CD14-positive monocyte (primary cell): ENCODE measurements at regions not wholly inside any gene's neighbourhood (a gene's known extent, or its start where the extent isn't known, plus 50 kb on each side); places are given as distances from the start of the nearest gene placed in this dataset.

Experiments used
- DNase-seq, 3 donors: peaks; one replicate each; pipeline ENCODE4 v3.0.0-alpha.2; 2011 to 2022
- H2AFZ ChIP-seq: 2 replicates; pipeline ENCODE4 v1.6.0; 2012; ENCODE audit warnings: mild to moderate bottlenecking, low read depth, low read length, inconsistent platforms; ENCODE audit not compliant: insufficient read depth, poor library complexity, severe bottlenecking
- H3K27ac ChIP-seq, 2 donors: 1 replicate in 1 of 2; 2 replicates in 1 of 2; pipeline ENCODE4 v1.5.1; 2012 to 2013; ENCODE audit warnings: low read length in 2 of 2, control low read depth in 1 of 2, inconsistent platforms in 1 of 2, low read depth in 1 of 2, mild to moderate bottlenecking in 1 of 2
- H3K27me3 ChIP-seq, 2 donors: one replicate each; pipeline versions ENCODE4 v1.6.0 to v1.6.1; 2011 to 2013; ENCODE audit warnings: low read length in 2 of 2; ENCODE audit not compliant: control insufficient read depth in 2 of 2, insufficient read depth in 2 of 2
- H3K36me3 ChIP-seq, 2 donors: replicated peaks in 1 of 2; 1 replicate in 1 of 2; 2 replicates in 1 of 2; pipeline versions ENCODE4 v1.5.1 to v1.6.1; 2012 to 2013; ENCODE audit warnings: low read length in 2 of 2, control low read depth in 1 of 2, inconsistent platforms in 1 of 2, mild to moderate bottlenecking in 1 of 2; ENCODE audit not compliant: insufficient read depth in 2 of 2, control insufficient read depth in 1 of 2
- H3K4me1 ChIP-seq, 2 donors: 1 replicate in 1 of 2; 2 replicates in 1 of 2; pipeline versions ENCODE4 v1.5.1 to v1.6.1; 2012 to 2013; ENCODE audit warnings: low read length in 2 of 2, control low read depth in 1 of 2, inconsistent platforms in 1 of 2, mild to moderate bottlenecking in 1 of 2, moderate library complexity in 1 of 2; ENCODE audit not compliant: insufficient read depth in 2 of 2, control insufficient read depth in 1 of 2
- H3K4me2 ChIP-seq: replicated peaks from 2 replicates; pipeline ENCODE3; 2012; ENCODE audit warnings: low read length, moderate library complexity, mild to moderate bottlenecking; ENCODE audit not compliant: poor library complexity, severe bottlenecking; ENCODE audit errors: extremely low read depth
- H3K4me3 ChIP-seq, 3 experiments: fragments of 200-600 bp in 1 of 3; sonication (generic) in 1 of 3; replicated peaks in 1 of 3; 1 replicate in 2 of 3; 2 replicates in 1 of 3; pipeline ENCODE4 v1.5.1; 2011 to 2013; ENCODE audit warnings: low read length in 3 of 3, mild to moderate bottlenecking in 3 of 3, control low read depth in 2 of 3, low read depth in 2 of 3, inconsistent platforms in 1 of 3, moderate library complexity in 1 of 3
- H3K79me2 ChIP-seq: 2 replicates; pipeline ENCODE4 v1.6.0; 2012; ENCODE audit warnings: mild to moderate bottlenecking, control low read depth, inconsistent platforms, low read length, moderate library complexity; ENCODE audit not compliant: insufficient read depth
- H3K9ac ChIP-seq: 2 replicates; pipeline ENCODE4 v1.6.0; 2017; ENCODE audit warnings: low read length, mild to moderate bottlenecking; ENCODE audit not compliant: insufficient read depth, poor library complexity, severe bottlenecking
- H3K9me3 ChIP-seq, 2 donors: replicated peaks in 1 of 2; 1 replicate in 1 of 2; 2 replicates in 1 of 2; pipeline versions ENCODE4 v1.5.1 to v1.6.1; 2012 to 2013; ENCODE audit warnings: low read length in 2 of 2, control low read depth in 1 of 2; ENCODE audit not compliant: control insufficient read depth in 1 of 2, insufficient read depth in 1 of 2
- H4K20me1 ChIP-seq: 2 replicates; pipeline ENCODE4 v1.6.0; 2012; ENCODE audit warnings: mild to moderate bottlenecking, low read length, control low read depth, moderate library complexity; ENCODE audit not compliant: insufficient read depth
- H3K27ac Mint-ChIP-seq, 7 donors: one replicate each; pipeline ENCODE4 v1.8.0; 2020; ENCODE audit warnings: mild to moderate bottlenecking in 7 of 7, mixed read lengths in 7 of 7, moderate library complexity in 6 of 7, inconsistent platforms in 2 of 7
- H3K27me3 Mint-ChIP-seq, 3 donors: one replicate each; pipeline ENCODE4 v1.8.0; 2021 to 2022; ENCODE audit warnings: low read depth in 3 of 3, mild to moderate bottlenecking in 3 of 3, mixed read lengths in 3 of 3, moderate library complexity in 3 of 3, inconsistent platforms in 1 of 3
- H3K36me3 Mint-ChIP-seq, 2 donors: one replicate each; pipeline ENCODE4 v1.8.0; 2020; ENCODE audit warnings: mixed read lengths in 2 of 2, inconsistent platforms in 1 of 2, mild to moderate bottlenecking in 1 of 2
- H3K4me1 Mint-ChIP-seq: one replicate; pipeline ENCODE4 v1.8.0; 2020; ENCODE audit warnings: mild to moderate bottlenecking, mixed read lengths
- H3K4me3 Mint-ChIP-seq, 2 donors: one replicate each; pipeline ENCODE4 v1.8.0; 2020; ENCODE audit warnings: mild to moderate bottlenecking in 2 of 2, mixed read lengths in 2 of 2, moderate library complexity in 1 of 2
- H3K9me3 Mint-ChIP-seq, 7 donors: one replicate each; pipeline ENCODE4 v1.8.0; 2020 to 2022; ENCODE audit warnings: mixed read lengths in 7 of 7, mild to moderate bottlenecking in 6 of 7, moderate library complexity in 6 of 7, inconsistent platforms in 2 of 7
- CTCF ChIP-seq: fragments of 200-600 bp; IDR thresholded peaks from one replicate; pipeline ENCODE4 v1.8.0; 2022; ENCODE audit warnings: antibody characterized with exemption, mild to moderate bottlenecking
- WGBS: methylation state at CpG from one replicate; pipeline ENCODE4 v1.1.5; 2013; ENCODE audit warnings: missing lambda C conversion rate; ENCODE audit not compliant: insufficient coverage; 5-methylcytosine and 5-hydroxymethylcytosine counted together
- intact Hi-C, 2 donors: fragments of 100-400 bp; cut with micrococcal nuclease; formaldehyde crosslinking; loops; one replicate each; pipeline versions ENCODE4 v1.15.0 to v1.15.1; 2023

GRCh38 chr21:24969068-24969467 is 638.2 kb downstream of the MRPL39 start:
- Histone ChIP-seq H3K79me2 (no peaks in the 10 kb centered on the region), H3K27me3 (no peaks in the 10 kb centered on the region), H3K27ac (no peak overlapping the region), H2AFZ (no peak overlapping the region), H3K4me1 (no peaks in the 10 kb centered on the region), H4K20me1 (no peaks in the 10 kb centered on the region), H3K4me2 (no peak overlapping the region), H3K4me3 (no peak overlapping the region), H3K36me3 (no peaks in the 10 kb centered on the region), H3K9ac (no peak overlapping the region), H3K9me3 (peaks cover 6 to 34% of the 10 kb centered on the region in 2 donors)
- Mint-ChIP-seq H3K4me3 (no peak overlapping the region), H3K27me3 (no peaks in the 10 kb centered on the region), H3K4me1 (no peaks in the 10 kb centered on the region), H3K27ac (no peak overlapping the region), H3K36me3 (no peaks in the 10 kb centered on the region), H3K9me3 (peaks cover 0 to 9% (median 2%) of the 10 kb centered on the region in 7 donors)
- no CpG with 5 or more reads among the region's 1 CpG for WGBS
- intact Hi-C loops = no loop called here
- no peak for TF ChIP-seq CTCF
- DNase-seq = no peak

- no peak for DNase-seq
- 35% methylated on average over 4 of the region's 6 CpGs for WGBS
- H2AFZ ChIP-seq = no peak overlapping the region
- no peaks in the 10 kb centered on the region for H3K4me1 ChIP-seq
- Mint-ChIP-seq H3K4me3 (no peak overlapping the region), H3K9me3 (peaks cover 0 to 10% (median 6%) of the 10 kb centered on the region in 7 donors), H3K4me1 (no peaks in the 10 kb centered on the region), H3K27me3 (no peaks in the 10 kb centered on the region), H3K36me3 (no peaks in the 10 kb centered on the region), H3K27ac (peak overlapping the region in 1 of 7 donors; percentile 27)
- intact Hi-C loops = no loop called here
- no peaks in the 10 kb centered on the region for H3K79me2 ChIP-seq
- H3K27me3 ChIP-seq = no peaks in the 10 kb centered on the region
- no peak overlapping the region for H3K4me2 ChIP-seq
- H4K20me1 ChIP-seq = no peaks in the 10 kb centered on the region
- H3K27ac ChIP-seq = no peak overlapping the region
- no peaks in the 10 kb centered on the region for H3K36me3 ChIP-seq
- no peak for TF ChIP-seq CTCF
- H3K4me3 ChIP-seq = no peak overlapping the region
- H3K9me3 ChIP-seq = peaks cover 0 to 9% of the 10 kb centered on the region in 2 donors
- H3K9ac ChIP-seq = no peak overlapping the region
Measured at GRCh38 chr21:24955275-24955961, 651.9 kb downstream of the MRPL39 start.
